Sciatic nerve (tissue), 2 donors: ENCODE measurements at regions not wholly inside any gene's neighbourhood (a gene's known extent, or its start where the extent isn't known, plus 50 kb on each side); places are given as distances from the start of the nearest gene placed in this dataset.
A peak's percentile ranks its signal among the peaks of the same experiment; 100 is the strongest.

ENCODE experiments used
- ATAC-seq: fragments of 200-7000 bp; cut with Tn5 transposase; one replicate; pipeline ENCODE4 v1.9.1; 2020; ENCODE audit warnings: mild to moderate bottlenecking, moderate library complexity
- DNase-seq: peaks from one replicate; pipeline ENCODE4 v3.0.0-alpha.2; 2020; ENCODE audit warnings: low spot score
- intact Hi-C: fragments of 100-400 bp; cut with DNase I; formaldehyde crosslinking; loops from one replicate; pipeline ENCODE4 v1.14.2; 2022
- donor health status: DM: no; HTN: no; CAD: no.
- donor health status: DM: no; HTN: no; CAD: no.

- intact Hi-C loops = no loop called here
- DNase-seq (no peak), ATAC-seq (no peak)
These were observed 837.1 kb upstream of the POU3F3 start for GRCh38 chr2:104016801-104017200.

- no peak for ATAC-seq
- intact Hi-C loops = loop anchor here (5.0 kb wide), 1 partner anchor 1361 kb away; no protein-coding TSS in a partner anchor
These were observed 830.6 kb upstream of the POU3F3 start for GRCh38 chr2:104023306-104023705.

GRCh38 chr2:104023765-104024164 is 830.1 kb upstream of the POU3F3 start:
- no peak for ATAC-seq
- no peak for DNase-seq
- intact Hi-C loops = loop anchor here (5.0 kb wide), 1 partner anchor 1361 kb away; no protein-coding TSS in a partner anchor

More at GRCh38 chr2:104023306-104023705, 830.6 kb upstream of the POU3F3 start:
- DNase-seq = no peak

- DNase-seq = no peak
- intact Hi-C loops = no loop called here
- ATAC-seq = no peak
These were observed 828.6 kb upstream of the POU3F3 start for GRCh38 chr2:104025295-104025694.

- no peak for DNase-seq
- no peak for ATAC-seq
These were observed 827.2 kb upstream of the POU3F3 start for GRCh38 chr2:104026725-104027124.

GRCh38 chr2:104027321-104027720 is 826.6 kb upstream of the POU3F3 start:
- intact Hi-C loops = no loop called here
- DNase-seq (no peak), ATAC-seq (no peak)

More at GRCh38 chr2:104026725-104027124, 827.2 kb upstream of the POU3F3 start:
- intact Hi-C loops = no loop called here

GRCh38 chr2:104028061-104028460 is 825.9 kb upstream of the POU3F3 start:
- intact Hi-C loops = no loop called here
- no peak for ATAC-seq
- no peak for DNase-seq

GRCh38 chr2:104033399-104033798 is 820.5 kb upstream of the POU3F3 start:
- intact Hi-C loops = no loop called here
- ATAC-seq (no peak), DNase-seq (no peak)

- intact Hi-C loops = no loop called here
- ATAC-seq (no peak), DNase-seq (no peak)
These were observed 813.1 kb upstream of the POU3F3 start for GRCh38 chr2:104040771-104041170.

GRCh38 chr2:104041351-104041750 is 812.6 kb upstream of the POU3F3 start:
- DNase-seq (no peak), ATAC-seq (no peak)
- intact Hi-C loops = no loop called here

GRCh38 chr2:104043864-104044263 is 810.1 kb upstream of the POU3F3 start:
- DNase-seq (no peak), ATAC-seq (no peak)
- intact Hi-C loops = no loop called here

GRCh38 chr2:104045071-104045470 is 808.8 kb upstream of the POU3F3 start:
- intact Hi-C loops = no loop called here
- DNase-seq (no peak), ATAC-seq (no peak)

- intact Hi-C loops = no loop called here
- ATAC-seq = no peak
- no peak for DNase-seq
These were observed 807.4 kb upstream of the POU3F3 start for GRCh38 chr2:104046466-104046865.

- DNase-seq (no peak), ATAC-seq (no peak)
- intact Hi-C loops = no loop called here
These were observed 806.4 kb upstream of the POU3F3 start for GRCh38 chr2:104047516-104047915.

- ATAC-seq (peak; percentile 88), DNase-seq (no peak)
- intact Hi-C loops = no loop called here
These were observed 804.5 kb upstream of the POU3F3 start for GRCh38 chr2:104049438-104049837.

- ATAC-seq (peak; percentile 56), DNase-seq (no peak)
- intact Hi-C loops = no loop called here
These were observed 803.9 kb upstream of the POU3F3 start for GRCh38 chr2:104049981-104050380.

- DNase-seq = no peak
- intact Hi-C loops = no loop called here
- ATAC-seq = no peak
These were observed 803.2 kb upstream of the POU3F3 start for GRCh38 chr2:104050656-104051242.

GRCh38 chr2:104051766-104052165 is 802.1 kb upstream of the POU3F3 start:
- no peak for DNase-seq
- intact Hi-C loops = no loop called here
- no peak for ATAC-seq

GRCh38 chr2:104052356-104052755 is 801.6 kb upstream of the POU3F3 start:
- DNase-seq (no peak), ATAC-seq (no peak)
- intact Hi-C loops = no loop called here

GRCh38 chr2:104056451-104056850 is 797.5 kb upstream of the POU3F3 start:
- intact Hi-C loops = no loop called here
- ATAC-seq (no peak), DNase-seq (no peak)

GRCh38 chr2:104068665-104069064 is 785.2 kb upstream of the POU3F3 start:
- DNase-seq = no peak
- ATAC-seq = no peak
- intact Hi-C loops = no loop called here
